Liver (tissue), 8 donors: ENCODE measurements at regions not wholly inside any gene's neighbourhood (a gene's known extent, or its start where the extent isn't known, plus 50 kb on each side); places are given as distances from the start of the nearest gene placed in this dataset.

Source experiments
- DNase-seq: peaks from one replicate; pipeline ENCODE4 v3.0.0-alpha.2; 2017; ENCODE audit warnings: low spot score
- H3K27ac ChIP-seq, 2 donors: one replicate each; pipeline ENCODE4 v1.7.0; 2013; ENCODE audit warnings: inconsistent platforms in 2 of 2, low read length in 2 of 2, control low read depth in 1 of 2, low read depth in 1 of 2, mild to moderate bottlenecking in 1 of 2
- H3K27me3 ChIP-seq, 4 donors: one replicate each; pipeline versions ENCODE4 v1.6.1 to v1.7.0; 2013; ENCODE audit warnings: low read length in 3 of 4, inconsistent platforms in 1 of 4, mild to moderate bottlenecking in 1 of 4, moderate library complexity in 1 of 4; ENCODE audit not compliant: control insufficient read depth in 4 of 4, insufficient read depth in 4 of 4
- H3K36me3 ChIP-seq, 4 donors: one replicate each; pipeline versions ENCODE4 v1.6.1 to v1.7.0; 2013; ENCODE audit warnings: low read length in 3 of 4, mild to moderate bottlenecking in 3 of 4, low read depth in 1 of 4, moderate library complexity in 1 of 4; ENCODE audit not compliant: control insufficient read depth in 4 of 4, insufficient read depth in 3 of 4
- H3K4me1 ChIP-seq, 4 donors: one replicate each; pipeline versions ENCODE4 v1.6.1 to v1.7.0; 2013; ENCODE audit warnings: low read length in 3 of 4, mild to moderate bottlenecking in 3 of 4, moderate library complexity in 1 of 4; ENCODE audit not compliant: control insufficient read depth in 4 of 4, insufficient read depth in 4 of 4
- H3K4me3 ChIP-seq, 3 donors: one replicate each; pipeline versions ENCODE4 v1.6.1 to v1.7.0; 2013; ENCODE audit warnings: low read length in 3 of 3, control low read depth in 1 of 3, low read depth in 1 of 3, mild to moderate bottlenecking in 1 of 3
- H3K9ac ChIP-seq, 2 donors: one replicate each; pipeline ENCODE4 v1.7.0; 2013; ENCODE audit warnings: low read length in 2 of 2, mild to moderate bottlenecking in 2 of 2, moderate library complexity in 2 of 2, control low read depth in 1 of 2, low read depth in 1 of 2
- H3K9me3 ChIP-seq, 4 donors: one replicate each; pipeline versions ENCODE4 v1.6.1 to v1.7.0; 2013; ENCODE audit warnings: low read length in 3 of 4; ENCODE audit not compliant: control insufficient read depth in 4 of 4
- EGR1 ChIP-seq, 2 donors: IDR thresholded peaks; 2 replicates each; pipeline ENCODE4 v1.6.1; 2016 to 2018; ENCODE audit warnings: antibody characterized with exemption in 2 of 2, low read depth in 2 of 2
- FOXA1 ChIP-seq: IDR thresholded peaks from 2 replicates; pipeline ENCODE4 v1.6.1; 2016; ENCODE audit warnings: antibody characterized with exemption
- FOXA2 ChIP-seq: IDR thresholded peaks from 2 replicates; pipeline ENCODE4 v1.6.1; 2016; ENCODE audit warnings: antibody characterized with exemption
- GABPA ChIP-seq, 2 donors: IDR thresholded peaks in 1 of 2; conservative IDR thresholded peaks in 1 of 2; 2 replicates each; pipeline ENCODE4 v1.6.1; 2016; ENCODE audit warnings: antibody characterized with exemption in 2 of 2, mild to moderate bottlenecking in 1 of 2, moderate library complexity in 1 of 2
- HNF4A ChIP-seq, 2 donors: conservative IDR thresholded peaks; 2 replicates each; pipeline ENCODE4 v1.6.1; 2016; ENCODE audit warnings: antibody characterized with exemption in 2 of 2, mild to moderate bottlenecking in 2 of 2
- HNF4G ChIP-seq: IDR thresholded peaks from 2 replicates; pipeline ENCODE4 v1.6.1; 2016; ENCODE audit warnings: antibody characterized with exemption
- NR2F2 ChIP-seq: IDR thresholded peaks from 2 replicates; pipeline ENCODE4 v1.6.1; 2016; ENCODE audit warnings: antibody characterized with exemption
- RXRA ChIP-seq, 2 donors: IDR thresholded peaks; 2 replicates each; pipeline ENCODE4 v1.6.1; 2017 to 2018; ENCODE audit warnings: antibody characterized with exemption in 2 of 2, mild to moderate bottlenecking in 1 of 2
- SP1 ChIP-seq: IDR thresholded peaks from 2 replicates; pipeline ENCODE4 v1.6.1; 2018; ENCODE audit warnings: antibody characterized with exemption, mild to moderate bottlenecking
- YY1 ChIP-seq: IDR thresholded peaks from 2 replicates; pipeline ENCODE4 v1.6.1; 2016; ENCODE audit warnings: antibody characterized with exemption, mild to moderate bottlenecking
- WGBS: extraction: QIAGEN DNeasy Blood & Tissue Kit; methylation state at CpG from one replicate; pipeline ENCODE4 v1.1.7; 2013; 5-methylcytosine and 5-hydroxymethylcytosine counted together
- TF ChIP-seq, protein P1 (sequence below): fragments of 150-350 bp; IDR thresholded peaks from 2 replicates; pipeline ENCODE4 v1.5.1; 2017; ENCODE audit warnings: improper control_type of control experiment, low read depth, low read length; ENCODE audit not compliant: missing input control
- TF ChIP-seq, protein P2 (sequence below): IDR thresholded peaks from 2 replicates; pipeline ENCODE4 v1.6.1; 2016; ENCODE audit warnings: antibody characterized with exemption
- donor health status: healthy.
- donor health status: healthy.
- donor health status: healthy.
- donor health status: healthy.
- donor health status: healthy.

DNA sequence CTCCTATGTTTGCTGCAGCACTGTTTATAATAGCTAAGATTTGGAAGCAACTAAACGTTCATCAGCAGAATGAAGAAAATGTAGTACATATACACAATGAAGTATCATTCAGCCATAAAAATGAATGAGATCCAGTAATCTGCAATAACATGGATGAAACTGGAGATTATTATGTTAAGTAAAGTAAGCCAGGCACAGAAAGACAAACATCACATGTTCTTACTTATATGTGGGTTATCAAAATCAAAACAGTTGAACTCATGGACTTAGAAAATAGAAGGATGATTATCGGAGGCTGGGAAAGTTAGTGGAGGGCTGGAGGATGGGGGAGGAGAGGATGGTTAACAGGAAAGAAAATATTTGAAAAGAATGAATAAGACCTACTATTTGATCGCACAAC is 1017.6 kb downstream of the KCNT2 start (continued):
- TF ChIP-seq HNF4A (conservative IDR thresholded peaks at IDR 0.05) = no peak
- no peak for TF ChIP-seq SP1
- TF ChIP-seq HNF4G = no peak

DNA sequence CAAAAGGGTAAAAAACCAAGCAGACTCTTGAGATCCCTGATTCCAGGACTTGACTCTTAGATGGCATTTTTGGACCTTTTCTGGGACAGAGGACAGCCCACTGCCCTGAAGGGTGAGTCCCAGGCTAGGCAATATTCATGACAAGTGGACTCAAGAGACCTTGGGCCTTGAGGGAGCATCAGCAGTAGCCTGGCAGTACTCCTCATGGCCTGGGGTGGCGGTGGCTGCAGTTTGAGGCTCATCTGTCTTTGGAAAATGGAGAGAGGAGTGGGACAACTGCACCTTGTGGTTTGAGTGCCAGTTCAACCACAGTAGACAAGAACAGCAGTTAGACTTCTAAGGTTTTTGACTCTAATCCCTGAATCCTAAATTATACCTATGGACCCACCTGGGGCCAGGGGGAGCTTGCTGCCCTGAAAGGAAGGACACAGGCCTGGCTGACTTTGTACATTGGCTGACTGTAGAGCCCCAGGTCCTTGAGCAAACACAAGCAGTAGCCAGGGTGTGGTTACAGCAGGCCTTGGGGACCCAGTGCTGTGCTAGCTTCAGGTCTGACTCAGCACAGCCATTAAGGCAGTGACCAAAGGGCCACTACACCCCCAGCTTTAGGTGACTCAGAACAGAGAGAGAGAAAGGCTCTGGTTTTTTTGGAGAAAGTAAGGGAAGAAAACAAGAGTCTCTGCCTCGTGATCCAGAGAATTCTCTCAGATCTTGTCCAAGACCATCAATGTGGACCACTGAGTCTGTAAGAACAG is 1023.2 kb downstream of the KCNT2 start:
- 78% methylated on average over 2 of the region's 2 CpGs for WGBS
- H3K9me3 ChIP-seq = no peaks in the 10 kb centered on the region
- TF ChIP-seq FOXA1 (no peak), RXRA (IDR thresholded peaks at IDR 0.05) (no peak), EGR1 (IDR thresholded peaks at IDR 0.05; ENCODE audit: low read depth in 2 of 2) (no peak), NR2F2 (no peak), HNF4A (conservative IDR thresholded peaks at IDR 0.05) (no peak)
- TF ChIP-seq, protein P1, sequence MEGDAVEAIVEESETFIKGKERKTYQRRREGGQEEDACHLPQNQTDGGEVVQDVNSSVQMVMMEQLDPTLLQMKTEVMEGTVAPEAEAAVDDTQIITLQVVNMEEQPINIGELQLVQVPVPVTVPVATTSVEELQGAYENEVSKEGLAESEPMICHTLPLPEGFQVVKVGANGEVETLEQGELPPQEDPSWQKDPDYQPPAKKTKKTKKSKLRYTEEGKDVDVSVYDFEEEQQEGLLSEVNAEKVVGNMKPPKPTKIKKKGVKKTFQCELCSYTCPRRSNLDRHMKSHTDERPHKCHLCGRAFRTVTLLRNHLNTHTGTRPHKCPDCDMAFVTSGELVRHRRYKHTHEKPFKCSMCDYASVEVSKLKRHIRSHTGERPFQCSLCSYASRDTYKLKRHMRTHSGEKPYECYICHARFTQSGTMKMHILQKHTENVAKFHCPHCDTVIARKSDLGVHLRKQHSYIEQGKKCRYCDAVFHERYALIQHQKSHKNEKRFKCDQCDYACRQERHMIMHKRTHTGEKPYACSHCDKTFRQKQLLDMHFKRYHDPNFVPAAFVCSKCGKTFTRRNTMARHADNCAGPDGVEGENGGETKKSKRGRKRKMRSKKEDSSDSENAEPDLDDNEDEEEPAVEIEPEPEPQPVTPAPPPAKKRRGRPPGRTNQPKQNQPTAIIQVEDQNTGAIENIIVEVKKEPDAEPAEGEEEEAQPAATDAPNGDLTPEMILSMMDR = no peak
- DNase-seq = no peak
- H3K27ac ChIP-seq = no peak overlapping the region
- H3K4me3 ChIP-seq = no peak overlapping the region
- no peaks in the 10 kb centered on the region for H3K27me3 ChIP-seq
- H3K9ac ChIP-seq = no peak overlapping the region
- no peaks in the 10 kb centered on the region for H3K4me1 ChIP-seq
- no peaks in the 10 kb centered on the region for H3K36me3 ChIP-seq

DNA sequence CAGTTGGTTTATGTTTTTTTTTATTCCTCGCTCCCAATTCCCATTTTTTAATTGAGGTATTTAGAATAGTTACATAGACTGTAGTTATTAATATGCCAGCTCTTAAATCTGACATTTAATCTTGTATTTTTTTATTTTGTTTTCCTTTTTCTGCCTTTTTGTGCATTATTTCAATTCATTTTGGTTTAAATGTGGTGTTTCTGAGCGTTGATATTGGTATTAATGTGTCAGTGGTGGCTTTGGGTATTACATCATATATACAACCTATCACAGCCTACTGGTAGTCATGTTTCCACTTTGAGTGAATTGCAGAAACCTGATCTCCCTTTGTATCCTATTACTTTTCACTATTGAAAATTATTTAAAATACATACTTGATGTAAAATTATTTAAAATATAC is 1027.3 kb downstream of the KCNT2 start:
- Histone ChIP-seq H3K9me3 (no peaks in the 10 kb centered on the region), H3K4me3 (no peak overlapping the region), H3K36me3 (no peaks in the 10 kb centered on the region), H3K27me3 (no peaks in the 10 kb centered on the region), H3K9ac (no peak overlapping the region), H3K27ac (no peak overlapping the region), H3K4me1 (no peaks in the 10 kb centered on the region)
- 85% methylated on average over 2 of the region's 2 CpGs for WGBS
- TF ChIP-seq YY1 = no peak
- DNase-seq = no peak

DNA sequence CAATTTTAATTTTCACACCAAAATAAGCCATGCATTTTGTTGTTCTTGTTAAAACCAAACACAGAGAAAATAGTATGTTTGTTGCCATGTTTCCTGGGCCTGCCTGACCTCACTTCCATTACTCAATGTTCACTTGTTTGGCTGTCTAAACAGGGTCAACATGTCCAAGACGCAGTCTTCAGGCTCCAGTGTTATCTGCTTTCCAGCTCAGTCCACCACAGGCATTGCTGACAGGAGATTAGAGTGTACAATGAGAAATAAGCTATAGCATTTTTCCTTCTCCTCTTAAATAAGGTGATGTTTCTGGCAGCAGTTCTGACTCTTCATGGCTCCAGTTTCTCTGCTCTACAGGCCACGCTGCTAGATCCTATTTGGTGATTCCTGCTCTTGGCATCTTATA is 1030.5 kb downstream of the KCNT2 start:
- no peaks in the 10 kb centered on the region for H3K27me3 ChIP-seq
- WGBS = 53% methylated on average over 2 of the region's 2 CpGs
- TF ChIP-seq, protein P2, sequence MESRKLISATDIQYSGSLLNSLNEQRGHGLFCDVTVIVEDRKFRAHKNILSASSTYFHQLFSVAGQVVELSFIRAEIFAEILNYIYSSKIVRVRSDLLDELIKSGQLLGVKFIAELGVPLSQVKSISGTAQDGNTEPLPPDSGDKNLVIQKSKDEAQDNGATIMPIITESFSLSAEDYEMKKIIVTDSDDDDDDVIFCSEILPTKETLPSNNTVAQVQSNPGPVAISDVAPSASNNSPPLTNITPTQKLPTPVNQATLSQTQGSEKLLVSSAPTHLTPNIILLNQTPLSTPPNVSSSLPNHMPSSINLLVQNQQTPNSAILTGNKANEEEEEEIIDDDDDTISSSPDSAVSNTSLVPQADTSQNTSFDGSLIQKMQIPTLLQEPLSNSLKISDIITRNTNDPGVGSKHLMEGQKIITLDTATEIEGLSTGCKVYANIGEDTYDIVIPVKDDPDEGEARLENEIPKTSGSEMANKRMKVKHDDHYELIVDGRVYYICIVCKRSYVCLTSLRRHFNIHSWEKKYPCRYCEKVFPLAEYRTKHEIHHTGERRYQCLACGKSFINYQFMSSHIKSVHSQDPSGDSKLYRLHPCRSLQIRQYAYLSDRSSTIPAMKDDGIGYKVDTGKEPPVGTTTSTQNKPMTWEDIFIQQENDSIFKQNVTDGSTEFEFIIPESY = no peak
- TF ChIP-seq, protein P1 = no peak
- no peak for TF ChIP-seq EGR1 (IDR thresholded peaks at IDR 0.05; ENCODE audit: low read depth in 2 of 2)
- no peak for TF ChIP-seq FOXA2
- TF ChIP-seq GABPA (IDR thresholded peaks at IDR 0.05 in 1 of 2, conservative IDR thresholded peaks at IDR 0.05 in 1 of 2) = no peak
- TF ChIP-seq SP1 = no peak
- H3K9ac ChIP-seq = no peak overlapping the region
- no peak for DNase-seq
- no peaks in the 10 kb centered on the region for H3K36me3 ChIP-seq
- no peaks in the 10 kb centered on the region for H3K9me3 ChIP-seq
- H3K4me3 ChIP-seq = no peak overlapping the region
- no peaks in the 10 kb centered on the region for H3K4me1 ChIP-seq
- no peak overlapping the region for H3K27ac ChIP-seq
